IPS-20b (cell line): ENCODE measurements at regions not wholly inside any gene's neighbourhood (a gene's known extent, or its start where the extent isn't known, plus 50 kb on each side); places are given as distances from the start of the nearest gene placed in this dataset.

Experiments used
- H3K27ac ChIP-seq: one replicate; pipeline ENCODE4 v1.5.1; 2013; ENCODE audit warnings: low read length
- H3K27me3 ChIP-seq: 2 replicates; pipeline ENCODE4 v1.6.1; 2013; ENCODE audit warnings: mild to moderate bottlenecking, low read length, inconsistent platforms; ENCODE audit not compliant: insufficient read depth
- H3K36me3 ChIP-seq: 2 replicates; pipeline ENCODE4 v1.6.1; 2013; ENCODE audit warnings: low read depth, mild to moderate bottlenecking, inconsistent platforms, low read length, moderate library complexity; ENCODE audit not compliant: insufficient read depth
- H3K4me1 ChIP-seq: 2 replicates; pipeline ENCODE4 v1.6.1; 2013; ENCODE audit warnings: mild to moderate bottlenecking, control low read depth, inconsistent platforms, low read length, moderate library complexity; ENCODE audit not compliant: insufficient read depth
- H3K4me3 ChIP-seq: 2 replicates; pipeline ENCODE4 v1.5.1; 2013; ENCODE audit warnings: mild to moderate bottlenecking, low read length, inconsistent platforms
- H3K9ac ChIP-seq: 2 replicates; pipeline ENCODE4 v1.6.1; 2013; ENCODE audit warnings: low read depth, mild to moderate bottlenecking, inconsistent platforms, low read length, moderate library complexity
- H3K9me3 ChIP-seq: 2 replicates; pipeline ENCODE4 v1.6.1; 2013; ENCODE audit warnings: mild to moderate bottlenecking, low read depth, low read length, inconsistent platforms; ENCODE audit not compliant: insufficient read depth

DNA sequence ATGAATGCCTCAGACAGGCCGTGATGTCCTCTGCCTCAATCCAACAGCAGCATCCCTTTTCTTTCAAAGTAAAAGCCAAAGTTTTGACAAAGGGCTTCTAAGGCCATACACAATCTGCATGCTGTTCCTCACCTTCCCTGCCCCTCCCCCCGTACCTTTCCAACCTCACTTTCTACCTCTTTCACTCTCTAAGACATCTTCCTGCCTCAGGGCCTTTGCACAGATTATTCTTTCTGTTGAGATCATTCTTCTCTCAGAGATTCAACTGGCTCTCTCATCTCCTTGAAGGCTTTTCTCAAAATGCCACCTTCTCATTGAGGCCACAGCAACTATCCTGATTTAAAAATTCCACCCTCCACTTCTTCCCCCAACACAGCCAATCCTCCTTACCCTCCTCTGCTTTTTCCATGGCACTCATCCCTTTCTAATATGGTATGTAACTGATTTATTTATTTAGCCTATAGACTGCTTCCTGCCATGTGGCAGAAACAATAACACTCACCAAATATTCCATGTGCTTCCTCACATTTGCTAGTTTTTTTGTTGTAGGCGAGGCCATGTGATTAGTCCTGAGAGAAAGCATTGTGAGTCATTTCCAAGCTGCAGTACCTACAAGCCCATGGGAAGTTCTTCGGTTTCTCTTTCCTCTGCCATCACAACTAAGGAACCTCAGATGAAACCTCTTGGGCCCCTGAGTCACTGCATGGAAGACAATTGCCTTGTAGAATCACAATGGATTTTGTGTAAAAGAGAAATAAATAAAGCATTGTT lies 58.7 kb upstream of the GADD45A start:
- Histone ChIP-seq H3K9ac (no peak overlapping the region), H3K9me3 (no peaks in the 10 kb centered on the region), H3K4me3 (no peak overlapping the region), H3K4me1 (no peaks in the 10 kb centered on the region), H3K27me3 (no peaks in the 10 kb centered on the region), H3K27ac (no peak overlapping the region), H3K36me3 (no peaks in the 10 kb centered on the region)

DNA sequence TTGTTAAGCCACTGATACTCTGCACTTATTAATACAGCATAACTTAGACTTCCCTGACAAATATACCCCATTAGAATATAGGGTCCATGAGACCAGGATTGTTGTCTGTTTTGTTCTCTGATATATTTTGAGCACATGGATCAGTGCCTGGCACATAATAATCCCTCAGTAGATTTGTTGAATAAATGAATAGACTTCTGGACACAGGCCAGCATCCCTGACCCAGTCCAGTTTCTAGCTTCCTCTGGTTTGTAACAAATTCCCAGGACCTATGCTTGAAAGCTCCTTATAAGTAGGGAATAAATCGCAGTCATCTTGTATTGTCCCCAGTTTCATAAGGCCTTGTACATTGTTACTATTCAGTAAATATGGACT lies 58.2 kb upstream of the GADD45A start:
- no peaks in the 10 kb centered on the region for H3K9me3 ChIP-seq
- no peak overlapping the region for H3K4me3 ChIP-seq
- no peaks in the 10 kb centered on the region for H3K4me1 ChIP-seq
- H3K27ac ChIP-seq, result no peak overlapping the region
- no peaks in the 10 kb centered on the region for H3K36me3 ChIP-seq
- H3K27me3 ChIP-seq, result no peaks in the 10 kb centered on the region
- H3K9ac ChIP-seq, result no peak overlapping the region

DNA sequence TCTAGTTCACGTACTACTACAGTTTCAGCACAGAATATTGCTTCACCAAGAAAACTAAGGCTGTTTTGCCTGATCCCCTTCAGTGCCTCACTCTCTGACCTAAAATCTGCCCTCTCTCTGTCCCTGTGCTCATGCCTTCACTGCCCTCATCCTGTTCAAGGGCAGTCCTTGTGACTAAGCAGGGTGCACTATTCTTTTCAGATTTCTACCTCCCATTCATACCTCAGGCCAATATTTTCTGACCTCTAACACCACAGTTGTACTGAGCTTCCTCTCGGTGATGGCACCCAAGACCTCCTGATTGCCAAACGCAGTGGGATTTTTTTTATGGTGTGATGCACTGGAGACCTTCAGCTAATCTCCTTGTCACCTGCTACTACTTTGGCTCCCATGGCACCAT lies 57.7 kb upstream of the GADD45A start:
- Histone ChIP-seq H3K9ac (no peak overlapping the region), H3K27ac (no peak overlapping the region), H3K9me3 (no peaks in the 10 kb centered on the region), H3K27me3 (no peaks in the 10 kb centered on the region), H3K4me1 (no peaks in the 10 kb centered on the region), H3K4me3 (no peak overlapping the region), H3K36me3 (no peaks in the 10 kb centered on the region)

DNA sequence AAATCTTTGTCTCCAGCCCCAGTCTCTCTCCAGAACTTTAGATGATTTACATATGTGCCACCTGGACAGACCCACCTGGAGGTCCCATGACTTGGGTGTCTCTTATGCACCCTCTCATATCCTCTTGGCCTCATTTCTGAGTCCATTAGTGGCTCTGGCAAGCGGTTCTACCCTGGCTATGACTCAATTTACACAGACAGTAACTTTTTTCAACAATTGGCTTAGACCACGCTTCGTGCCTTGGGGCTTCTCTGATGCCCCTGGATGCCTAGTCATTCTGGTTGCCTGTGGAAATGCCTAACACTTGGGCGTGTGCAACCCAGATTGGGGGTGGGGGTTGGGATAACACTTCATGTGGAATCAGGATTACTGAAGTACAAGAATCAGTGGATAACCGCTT lies 57.1 kb upstream of the GADD45A start:
- H3K4me3 ChIP-seq, result no peak overlapping the region

DNA sequence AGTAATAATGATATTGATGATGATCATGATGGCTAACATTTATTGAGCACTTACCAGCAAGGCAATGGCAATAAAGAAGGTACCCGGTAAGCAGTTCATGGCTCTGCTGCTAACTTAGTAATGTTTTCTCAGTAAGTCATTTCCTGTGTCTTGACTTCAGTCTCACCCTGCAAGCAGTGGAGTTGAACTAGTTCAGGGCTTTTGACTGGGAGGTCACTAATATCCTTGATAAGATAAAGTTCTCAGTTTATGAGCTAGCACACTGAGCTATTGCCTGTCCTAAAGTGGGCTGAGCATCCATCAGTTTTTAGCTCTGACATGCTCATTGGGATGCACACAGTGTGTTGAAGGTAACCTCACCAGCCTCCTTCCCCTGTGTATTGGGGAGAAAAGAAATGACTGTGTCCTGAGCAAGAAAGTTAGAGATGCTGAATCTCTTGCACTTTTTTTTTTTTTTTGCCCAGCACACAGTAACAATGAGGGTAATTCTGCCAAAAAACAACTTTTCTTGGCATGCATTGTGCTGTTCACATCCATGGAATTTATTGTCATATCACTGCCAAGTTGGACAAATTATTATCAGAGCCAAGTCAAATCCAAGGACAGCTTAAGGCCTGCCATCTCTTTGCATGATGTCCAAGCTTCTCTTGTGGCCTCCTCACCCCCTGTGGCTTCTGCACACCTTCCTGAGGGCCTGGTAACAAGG lies 55.5 kb upstream of the GADD45A start:
- H3K4me1 ChIP-seq, result no peaks in the 10 kb centered on the region
- H3K27me3 ChIP-seq, result no peaks in the 10 kb centered on the region
- no peak overlapping the region for H3K4me3 ChIP-seq
- H3K9ac ChIP-seq, result no peak overlapping the region
- H3K36me3 ChIP-seq, result no peaks in the 10 kb centered on the region
- H3K27ac ChIP-seq, result no peak overlapping the region
- H3K9me3 ChIP-seq, result no peaks in the 10 kb centered on the region

More for the DNA sequence above, 57.1 kb upstream of the GADD45A start:
- Histone ChIP-seq H3K9me3 (no peaks in the 10 kb centered on the region), H3K36me3 (no peaks in the 10 kb centered on the region), H3K9ac (no peak overlapping the region), H3K27ac (no peak overlapping the region), H3K4me1 (no peaks in the 10 kb centered on the region), H3K27me3 (no peaks in the 10 kb centered on the region)

DNA sequence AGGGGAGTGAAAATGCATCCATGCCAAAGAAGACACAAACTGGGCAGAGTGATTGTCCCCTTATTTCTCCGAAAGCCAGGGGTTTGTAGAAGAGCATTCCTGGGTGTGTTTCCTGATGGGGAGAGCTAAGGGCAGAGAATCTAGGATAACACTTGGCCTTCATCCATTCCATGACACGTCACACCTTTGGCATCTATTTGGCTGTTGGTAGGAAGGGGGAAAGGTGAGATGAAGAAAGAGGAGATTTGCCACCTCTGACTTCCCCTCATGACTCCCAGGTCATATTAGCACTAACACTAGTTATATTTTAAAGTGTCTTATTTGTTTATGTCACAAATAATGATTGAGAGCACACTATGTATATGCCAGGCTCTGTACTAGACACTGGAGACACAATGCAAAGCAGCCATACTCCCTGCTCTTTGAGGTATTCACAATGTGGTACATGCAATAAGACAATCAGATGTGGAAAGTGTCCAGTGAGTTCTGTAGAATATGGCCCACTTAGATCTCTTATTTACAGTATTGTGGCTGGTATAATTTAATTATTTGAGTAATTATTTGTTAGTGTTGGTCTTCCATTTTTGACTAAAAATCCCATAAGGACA lies 54.5 kb upstream of the GADD45A start:
- Histone ChIP-seq H3K4me1 (no peaks in the 10 kb centered on the region), H3K4me3 (no peak overlapping the region), H3K27ac (no peak overlapping the region), H3K36me3 (no peaks in the 10 kb centered on the region), H3K27me3 (no peaks in the 10 kb centered on the region), H3K9ac (no peak overlapping the region), H3K9me3 (no peaks in the 10 kb centered on the region)

DNA sequence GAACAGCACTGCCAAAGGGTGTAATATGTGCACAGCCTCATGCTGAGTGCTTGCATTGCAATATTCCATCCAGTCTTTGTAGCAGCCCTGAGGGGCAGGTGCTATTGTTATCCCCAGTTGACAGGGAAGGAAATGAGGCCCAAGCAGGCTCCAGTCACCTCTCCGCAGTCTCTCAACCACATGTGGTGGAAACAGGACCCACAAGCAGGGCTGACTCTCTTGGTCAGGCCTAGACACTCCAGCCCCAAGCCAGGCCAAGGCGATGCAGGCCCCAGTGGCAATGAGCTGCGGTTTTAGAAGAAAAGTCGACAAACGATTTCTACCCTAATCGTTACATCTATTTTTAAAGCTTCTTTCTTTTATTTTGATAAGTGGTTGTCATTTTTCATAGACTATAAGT lies 52.6 kb upstream of the GADD45A start:
- no peak overlapping the region for H3K27ac ChIP-seq

DNA sequence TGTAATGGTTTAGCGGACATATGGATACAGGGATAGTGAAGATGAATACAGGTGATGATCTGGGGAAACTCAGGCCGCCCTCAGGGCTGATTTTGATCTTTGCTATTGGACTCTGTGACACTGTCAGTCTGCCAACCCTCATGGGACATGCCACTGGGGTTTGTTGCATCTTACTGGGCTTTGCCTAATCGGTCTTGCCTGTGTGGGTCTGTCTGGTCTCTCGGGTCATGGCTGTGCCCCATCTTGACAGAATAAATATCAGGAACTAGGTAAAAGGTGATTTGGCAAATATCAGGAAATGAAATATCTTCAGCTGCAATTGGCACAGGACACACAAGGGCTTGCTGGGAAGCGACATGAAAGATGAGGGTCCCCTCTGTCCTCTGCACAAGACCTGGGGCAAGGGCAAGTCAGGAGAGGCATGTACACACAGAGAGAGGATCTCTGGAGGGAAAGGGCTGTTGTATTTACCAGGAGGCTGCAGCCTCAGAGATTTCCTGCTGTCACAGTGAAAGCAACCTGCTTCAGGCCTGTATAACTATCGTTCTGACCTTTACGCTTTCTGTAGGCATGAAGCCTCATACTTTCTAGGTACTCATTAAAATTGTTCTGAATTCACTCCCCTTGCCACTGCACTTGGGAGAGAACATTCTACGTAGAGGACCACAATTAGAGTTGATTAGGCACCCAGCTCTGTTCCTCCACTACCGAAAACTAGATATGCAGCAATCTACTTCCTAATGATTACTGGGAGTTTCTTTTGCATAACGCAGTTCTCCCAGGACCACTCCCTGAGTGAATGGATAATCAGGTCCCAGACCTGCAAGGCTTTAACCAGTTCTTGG lies 52.0 kb upstream of the GADD45A start:
- Histone ChIP-seq H3K9ac (no peak overlapping the region), H3K9me3 (no peaks in the 10 kb centered on the region), H3K4me1 (no peaks in the 10 kb centered on the region), H3K36me3 (no peaks in the 10 kb centered on the region), H3K27ac (no peak overlapping the region), H3K27me3 (no peaks in the 10 kb centered on the region), H3K4me3 (no peak overlapping the region)

More for the DNA sequence above, 52.6 kb upstream of the GADD45A start:
- Histone ChIP-seq H3K9me3 (no peaks in the 10 kb centered on the region), H3K4me3 (no peak overlapping the region), H3K9ac (no peak overlapping the region), H3K36me3 (no peaks in the 10 kb centered on the region), H3K4me1 (no peaks in the 10 kb centered on the region), H3K27me3 (no peaks in the 10 kb centered on the region)

DNA sequence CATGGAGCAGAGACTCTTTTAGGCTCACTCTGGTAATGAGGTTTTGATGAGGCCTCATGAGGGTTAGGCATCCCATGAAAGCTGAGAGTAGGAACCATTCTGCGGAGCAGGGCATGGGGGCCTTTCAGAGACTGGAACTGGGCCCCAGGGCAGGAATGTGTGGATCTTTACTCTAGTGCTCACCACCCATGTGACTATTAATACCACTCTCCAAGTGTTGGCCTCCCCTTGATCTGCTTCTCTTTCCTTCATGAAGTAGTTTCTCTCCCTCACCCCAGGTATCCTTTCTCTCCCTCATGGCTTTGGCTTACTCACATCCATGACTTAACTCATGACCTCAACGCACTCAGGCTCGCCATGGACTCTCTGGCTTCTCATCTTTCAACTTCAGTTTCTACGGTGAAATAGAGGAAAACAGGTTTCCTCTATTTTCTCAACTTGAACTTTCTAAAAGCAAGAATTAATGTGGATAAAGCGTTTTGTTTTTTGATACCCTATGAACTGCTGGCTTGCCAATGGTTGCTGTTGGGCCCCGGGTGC lies 50.5 kb upstream of the GADD45A start:
- Histone ChIP-seq H3K4me1 (no peaks in the 10 kb centered on the region), H3K9ac (no peak overlapping the region), H3K27me3 (no peaks in the 10 kb centered on the region), H3K36me3 (no peaks in the 10 kb centered on the region), H3K9me3 (no peaks in the 10 kb centered on the region), H3K27ac (no peak overlapping the region), H3K4me3 (no peak overlapping the region)

DNA sequence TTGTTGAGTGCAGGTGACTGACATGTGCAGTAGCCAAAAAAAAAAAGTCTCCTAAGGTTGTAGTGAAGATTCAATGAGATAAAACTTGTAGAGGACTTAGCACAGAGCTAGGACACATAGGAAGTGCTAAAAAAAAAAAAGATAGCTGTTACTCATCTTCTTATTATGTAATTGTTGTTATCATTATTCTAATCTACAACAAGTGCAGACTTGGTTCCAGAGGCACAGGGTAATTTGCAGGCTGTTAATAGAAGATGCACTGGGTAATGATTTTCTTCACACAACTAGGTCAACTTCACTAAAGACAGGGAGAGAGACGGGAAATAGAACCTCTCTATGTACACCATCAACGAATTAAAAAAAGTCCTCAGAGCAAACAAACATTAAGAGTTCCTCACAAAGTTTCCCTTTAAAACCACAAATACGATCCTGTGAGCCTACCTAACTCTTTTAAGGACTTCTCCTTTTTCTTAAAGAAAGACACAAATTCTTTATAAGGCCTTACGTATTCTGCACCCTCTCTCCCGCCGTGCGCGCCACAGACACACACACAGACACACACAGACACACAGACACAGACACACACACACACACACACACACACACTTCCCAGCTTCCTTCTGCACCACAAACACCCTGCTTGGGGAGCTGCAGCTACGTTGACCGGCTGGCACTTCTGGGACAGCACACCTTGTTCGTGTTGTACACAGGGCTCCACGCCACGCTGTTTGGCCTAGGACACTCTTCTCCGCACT lies 49.8 kb upstream of the GADD45A start:
- Histone ChIP-seq H3K9ac (no peak overlapping the region), H3K9me3 (no peaks in the 10 kb centered on the region), H3K27ac (no peak overlapping the region), H3K4me1 (no peaks in the 10 kb centered on the region), H3K36me3 (no peaks in the 10 kb centered on the region), H3K4me3 (no peak overlapping the region), H3K27me3 (no peaks in the 10 kb centered on the region)
